ENCODE measurements at regions not wholly inside any gene's neighbourhood (a gene's known extent, or its start where the extent isn't known, plus 50 kb on each side); places are given as distances from the start of the nearest gene placed in this dataset.

GRCh38 chr7:91330191-91330808, 66.1 kb downstream of the FZD1 start:
- DNase-seq (ENCODE audit: low read depth) = no peak
- H3K4me3 ChIP-seq (ENCODE audit: low read depth, low read length) = no peak overlapping the region
- TF ChIP-seq, protein P1, sequence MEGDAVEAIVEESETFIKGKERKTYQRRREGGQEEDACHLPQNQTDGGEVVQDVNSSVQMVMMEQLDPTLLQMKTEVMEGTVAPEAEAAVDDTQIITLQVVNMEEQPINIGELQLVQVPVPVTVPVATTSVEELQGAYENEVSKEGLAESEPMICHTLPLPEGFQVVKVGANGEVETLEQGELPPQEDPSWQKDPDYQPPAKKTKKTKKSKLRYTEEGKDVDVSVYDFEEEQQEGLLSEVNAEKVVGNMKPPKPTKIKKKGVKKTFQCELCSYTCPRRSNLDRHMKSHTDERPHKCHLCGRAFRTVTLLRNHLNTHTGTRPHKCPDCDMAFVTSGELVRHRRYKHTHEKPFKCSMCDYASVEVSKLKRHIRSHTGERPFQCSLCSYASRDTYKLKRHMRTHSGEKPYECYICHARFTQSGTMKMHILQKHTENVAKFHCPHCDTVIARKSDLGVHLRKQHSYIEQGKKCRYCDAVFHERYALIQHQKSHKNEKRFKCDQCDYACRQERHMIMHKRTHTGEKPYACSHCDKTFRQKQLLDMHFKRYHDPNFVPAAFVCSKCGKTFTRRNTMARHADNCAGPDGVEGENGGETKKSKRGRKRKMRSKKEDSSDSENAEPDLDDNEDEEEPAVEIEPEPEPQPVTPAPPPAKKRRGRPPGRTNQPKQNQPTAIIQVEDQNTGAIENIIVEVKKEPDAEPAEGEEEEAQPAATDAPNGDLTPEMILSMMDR (IDR thresholded peaks at IDR 0.05; ENCODE audit: low read depth, low read length, missing control alignments) = no peak

DNA sequence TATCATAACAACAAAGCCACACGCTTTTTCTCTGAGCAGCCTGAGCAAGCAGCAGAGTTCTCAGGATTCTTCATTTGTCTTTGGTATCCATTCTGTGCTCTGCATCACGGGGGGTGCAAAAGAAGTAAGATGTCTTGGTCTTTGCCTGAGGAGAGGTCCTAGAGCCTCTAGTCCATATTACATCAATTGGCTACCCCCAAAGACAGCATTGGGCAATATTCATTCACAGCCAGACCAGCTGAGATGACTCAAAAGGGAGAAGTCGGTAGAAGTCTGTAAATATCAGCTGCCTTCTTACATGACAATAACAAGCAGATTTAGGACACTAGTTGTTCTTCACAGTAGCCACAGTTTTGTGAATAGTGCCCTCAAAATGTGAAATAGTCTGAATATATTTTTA, 66.6 kb downstream of the FZD1 start:
- DNase-seq (ENCODE audit: low read depth) = no peak
- no peak overlapping the region for H3K4me3 ChIP-seq (ENCODE audit: low read depth, low read length)
- TF ChIP-seq, protein P1 (IDR thresholded peaks at IDR 0.05; ENCODE audit: low read depth, low read length, missing control alignments) = no peak

GRCh38 chr7:91336106-91336505, 71.9 kb downstream of the FZD1 start:
- DNase-seq (ENCODE audit: low read depth) = no peak
- TF ChIP-seq, protein P1 (IDR thresholded peaks at IDR 0.05; ENCODE audit: low read depth, low read length, missing control alignments) = no peak
- H3K4me3 ChIP-seq (ENCODE audit: low read depth, low read length) = no peak overlapping the region

DNA sequence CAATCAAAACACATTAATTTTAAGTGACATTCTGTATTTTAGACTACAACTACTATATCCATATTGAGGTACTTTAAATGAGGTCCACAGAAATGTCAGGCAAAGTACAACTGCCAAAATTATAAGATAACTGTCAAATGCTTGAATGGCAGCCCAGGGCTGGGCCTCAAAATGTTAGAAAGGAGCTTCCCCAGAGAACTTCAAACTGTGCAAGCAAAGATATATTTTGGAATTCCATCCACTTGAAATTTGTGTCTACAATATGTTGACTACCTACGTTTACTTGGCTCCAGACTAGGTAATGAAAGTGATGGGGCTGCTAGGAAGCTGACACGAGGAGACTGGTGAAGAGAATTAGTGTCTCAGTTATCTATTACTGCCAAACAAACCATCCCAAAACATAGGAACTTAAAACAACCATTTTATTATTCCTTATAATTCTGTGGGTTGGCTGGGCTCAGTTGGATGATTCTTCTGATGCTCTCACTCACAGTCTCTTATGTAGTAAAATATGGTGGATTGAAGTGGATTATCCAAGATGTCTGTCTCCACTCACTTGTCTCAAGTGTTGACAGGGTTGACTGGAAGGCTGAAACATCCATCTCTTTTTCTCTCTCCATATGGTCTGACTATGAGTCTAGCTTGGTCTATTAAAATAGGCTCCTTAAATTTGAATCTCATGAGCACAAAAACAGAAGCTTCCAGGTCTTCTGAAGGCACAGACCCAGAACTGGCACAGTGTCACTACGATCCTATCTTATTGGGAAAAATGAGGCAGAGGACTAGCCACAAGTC, 74.2 kb downstream of the FZD1 start:
- TF ChIP-seq, protein P1 (IDR thresholded peaks at IDR 0.05; ENCODE audit: low read depth, low read length, missing control alignments) = no peak
- no peak overlapping the region for H3K4me3 ChIP-seq (ENCODE audit: low read depth, low read length)
- no peak for DNase-seq (ENCODE audit: low read depth)

DNA sequence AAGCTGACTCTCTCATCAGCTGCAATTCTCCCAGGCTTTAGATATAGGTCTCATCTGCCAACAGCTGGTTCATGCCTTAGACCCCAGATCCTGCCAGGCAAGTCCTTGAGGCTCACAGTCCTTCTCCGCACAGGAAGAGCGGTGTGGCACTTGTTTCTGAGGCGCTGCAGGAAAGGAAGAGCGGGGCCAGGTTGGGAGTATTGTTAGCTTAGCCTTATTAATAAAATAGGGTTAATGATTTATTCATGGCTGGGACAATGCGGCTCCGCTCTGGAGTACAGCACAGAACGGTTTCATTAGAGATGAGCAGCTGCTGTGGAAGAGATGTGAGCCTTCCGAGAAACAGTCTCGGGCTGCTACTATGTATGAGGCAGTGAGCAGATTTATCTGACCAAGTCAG, 78.1 kb downstream of the FZD1 start:
- DNase-seq (ENCODE audit: low read depth) = no peak
- H3K4me3 ChIP-seq (ENCODE audit: low read depth, low read length) = no peak overlapping the region
- TF ChIP-seq, protein P1 (IDR thresholded peaks at IDR 0.05; ENCODE audit: low read depth, low read length, missing control alignments) = no peak

DNA sequence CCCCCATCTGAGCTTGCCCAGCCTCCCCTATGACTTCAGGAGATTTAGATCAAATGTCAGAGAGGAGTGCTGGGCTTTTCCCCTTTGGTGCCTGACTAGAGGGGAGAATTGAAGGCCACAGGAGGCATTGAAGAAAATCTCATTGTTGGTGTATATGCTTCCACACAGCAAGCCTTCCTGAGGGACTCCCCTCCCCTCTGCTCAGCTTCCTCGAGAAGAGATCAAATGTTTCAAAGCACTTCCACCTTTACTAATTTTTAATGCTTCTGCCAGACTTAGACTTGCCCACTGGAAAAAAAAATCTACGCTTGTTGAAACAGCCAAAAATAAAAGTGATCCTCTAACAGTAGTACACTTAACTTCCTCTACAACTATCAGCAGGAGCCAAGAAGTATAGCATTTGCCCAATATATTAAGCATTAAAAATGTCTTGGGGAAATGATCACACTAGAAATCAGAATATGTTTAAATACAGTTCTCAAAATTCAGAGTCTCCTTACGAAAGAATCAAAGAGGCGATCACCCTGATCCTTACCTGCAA, 79.3 kb downstream of the FZD1 start:
- no peak overlapping the region for H3K4me3 ChIP-seq (ENCODE audit: low read depth, low read length)
- TF ChIP-seq, protein P1 (IDR thresholded peaks at IDR 0.05; ENCODE audit: low read depth, low read length, missing control alignments) = no peak
- no peak for DNase-seq (ENCODE audit: low read depth)

Measured in GM12864 (cell line).